ELF-1 (cell line): ENCODE measurements at regions not wholly inside any gene's neighbourhood (a gene's known extent, or its start where the extent isn't known, plus 50 kb on each side); places are given as distances from the start of the nearest gene placed in this dataset.
"Not testable (repeated sequence)": the region's sequence is repeated elsewhere in the genome, so short reads cannot be mapped to it uniquely, and the experiment has no call there.

Experiments
- DNase-seq: peaks from one replicate; pipeline ENCODE4 v3.0.0-alpha.2; 2016; ENCODE audit warnings: low read depth, low spot score

GRCh38 chr9:39463696-39464095, 108.2 kb downstream of the SPATA31A1 start:
- peak; percentile 3 for DNase-seq

- DNase-seq, result peak; percentile 89
Measured at GRCh38 chr9:39464122-39464777, 108.8 kb downstream of the SPATA31A1 start.

- not testable (repeated sequence) for DNase-seq
Measured at GRCh38 chr9:39474499-39474898, 119.0 kb downstream of the SPATA31A1 start.

- DNase-seq, result not testable (repeated sequence)
Measured at GRCh38 chr9:39483073-39483472, 127.6 kb downstream of the SPATA31A1 start.

GRCh38 chr9:39483880-39484279, 128.4 kb downstream of the SPATA31A1 start:
- not testable (repeated sequence) for DNase-seq

- not testable (repeated sequence) for DNase-seq
Measured at GRCh38 chr9:39484292-39484691, 128.8 kb downstream of the SPATA31A1 start.

- DNase-seq, result not testable (repeated sequence)
Measured at GRCh38 chr9:39487477-39487876, 132.0 kb downstream of the SPATA31A1 start.

- not testable (repeated sequence) for DNase-seq
Measured at GRCh38 chr9:39496248-39496647, 140.8 kb downstream of the SPATA31A1 start.

GRCh38 chr9:39503178-39503577, 147.7 kb downstream of the SPATA31A1 start:
- DNase-seq, result not testable (repeated sequence)

GRCh38 chr9:39527387-39528029, 172.0 kb downstream of the SPATA31A1 start:
- DNase-seq, result not testable (repeated sequence)

GRCh38 chr9:39532597-39532996, 177.1 kb downstream of the SPATA31A1 start:
- DNase-seq, result not testable (repeated sequence)

- not testable (repeated sequence) for DNase-seq
Measured at GRCh38 chr9:39533001-39533762, 177.7 kb downstream of the SPATA31A1 start.

- DNase-seq, result not testable (repeated sequence)
Measured at GRCh38 chr9:39533763-39534548, 178.5 kb downstream of the SPATA31A1 start.

- DNase-seq, result not testable (repeated sequence)
Measured at GRCh38 chr9:39534897-39535296, 179.4 kb downstream of the SPATA31A1 start.

GRCh38 chr9:39542157-39542556, 186.7 kb downstream of the SPATA31A1 start:
- not testable (repeated sequence) for DNase-seq

- not testable (repeated sequence) for DNase-seq
Measured at GRCh38 chr9:39545079-39545478, 189.6 kb downstream of the SPATA31A1 start.

- not testable (repeated sequence) for DNase-seq
Measured at GRCh38 chr9:39550573-39550972, 195.1 kb downstream of the SPATA31A1 start.

- peak; percentile 68 for DNase-seq
Measured at GRCh38 chr9:39551544-39551943, 196.1 kb downstream of the SPATA31A1 start.

GRCh38 chr9:39552242-39552881, 196.9 kb downstream of the SPATA31A1 start:
- peak; percentile 7 for DNase-seq

- not testable (repeated sequence) for DNase-seq
Measured at GRCh38 chr9:39554352-39554751, 198.9 kb downstream of the SPATA31A1 start.

GRCh38 chr9:39559384-39559783, 203.9 kb downstream of the SPATA31A1 start:
- DNase-seq, result not testable (repeated sequence)
